ENCODE measurements at regions not wholly inside any gene's neighbourhood (a gene's known extent, or its start where the extent isn't known, plus 50 kb on each side); places are given as distances from the start of the nearest gene placed in this dataset.

- H3K4me1 ChIP-seq: no peaks in the 10 kb centered on the region
- no peak overlapping the region for H3K4me3 ChIP-seq
- no peak overlapping the region for H3K27ac ChIP-seq
- no peak for TF ChIP-seq CTCF (IDR thresholded peaks at IDR 0.05)
- H3K27me3 ChIP-seq: no peaks in the 10 kb centered on the region
- H3K36me3 ChIP-seq: no peaks in the 10 kb centered on the region
- H3K9me3 ChIP-seq: peaks cover 0 to 5% of the 10 kb centered on the region in 2 donors
- no peak for DNase-seq (ENCODE audit: low spot score)
Measured at GRCh38 chr9:1580215-1580614, 434.9 kb upstream of the SMARCA2 start.

- H3K4me3 ChIP-seq: no peak overlapping the region
- H3K27ac ChIP-seq: no peak overlapping the region
- H3K4me1 ChIP-seq: no peaks in the 10 kb centered on the region
- H3K27me3 ChIP-seq: no peaks in the 10 kb centered on the region
- DNase-seq (ENCODE audit: low spot score): no peak
- H3K36me3 ChIP-seq: no peaks in the 10 kb centered on the region
- H3K9me3 ChIP-seq: no peaks in the 10 kb centered on the region
- TF ChIP-seq CTCF (IDR thresholded peaks at IDR 0.05): no peak
Measured at GRCh38 chr9:1581926-1582325, 433.2 kb upstream of the SMARCA2 start.

GRCh38 chr9:1591310-1591709, 423.8 kb upstream of the SMARCA2 start:
- H3K9me3 ChIP-seq: peaks cover 0 to 5% of the 10 kb centered on the region in 2 donors
- no peaks in the 10 kb centered on the region for H3K27me3 ChIP-seq
- no peak for DNase-seq (ENCODE audit: low spot score)
- H3K4me3 ChIP-seq: no peak overlapping the region
- no peak for TF ChIP-seq CTCF (IDR thresholded peaks at IDR 0.05)
- H3K36me3 ChIP-seq: no peaks in the 10 kb centered on the region
- no peaks in the 10 kb centered on the region for H3K4me1 ChIP-seq
- no peak overlapping the region for H3K27ac ChIP-seq

- TF ChIP-seq CTCF (IDR thresholded peaks at IDR 0.05): no peak
- no peak overlapping the region for H3K4me3 ChIP-seq
Measured at GRCh38 chr9:1598270-1598669, 416.9 kb upstream of the SMARCA2 start.

GRCh38 chr9:1599961-1600360, 415.2 kb upstream of the SMARCA2 start:
- TF ChIP-seq CTCF (IDR thresholded peaks at IDR 0.05): no peak
- no peak overlapping the region for H3K4me3 ChIP-seq
- no peaks in the 10 kb centered on the region for H3K27me3 ChIP-seq
- no peaks in the 10 kb centered on the region for H3K36me3 ChIP-seq
- no peaks in the 10 kb centered on the region for H3K4me1 ChIP-seq
- H3K27ac ChIP-seq: no peak overlapping the region
- no peak for DNase-seq (ENCODE audit: low spot score)
- no peaks in the 10 kb centered on the region for H3K9me3 ChIP-seq

More at GRCh38 chr9:1598270-1598669, 416.9 kb upstream of the SMARCA2 start:
- Histone ChIP-seq H3K27me3 (no peaks in the 10 kb centered on the region), H3K4me1 (no peaks in the 10 kb centered on the region), H3K27ac (no peak overlapping the region), H3K36me3 (no peaks in the 10 kb centered on the region), H3K9me3 (no peaks in the 10 kb centered on the region)
- DNase-seq (ENCODE audit: low spot score): no peak

GRCh38 chr9:1604942-1605560, 410.1 kb upstream of the SMARCA2 start:
- DNase-seq (ENCODE audit: low spot score): no peak
- Histone ChIP-seq H3K4me1 (no peaks in the 10 kb centered on the region), H3K36me3 (no peaks in the 10 kb centered on the region), H3K9me3 (no peaks in the 10 kb centered on the region), H3K4me3 (no peak overlapping the region), H3K27ac (no peak overlapping the region), H3K27me3 (no peaks in the 10 kb centered on the region)
- TF ChIP-seq CTCF (IDR thresholded peaks at IDR 0.05): peak in 1 of 2 donors; percentile 58

Measured in right atrium auricular region (tissue), 2 donors.